ENCODE measurements at regions not wholly inside any gene's neighbourhood (a gene's known extent, or its start where the extent isn't known, plus 50 kb on each side); places are given as distances from the start of the nearest gene placed in this dataset.

- H3K4me2 ChIP-seq (ENCODE audit: low read length) = no peak overlapping the region
- H3K9me3 ChIP-seq (ENCODE audit: control insufficient read depth, low read length) = no peaks in the 10 kb centered on the region
- H3K27ac ChIP-seq = no peak overlapping the region
- no peak for TF ChIP-seq CTCF (IDR thresholded peaks at IDR 0.05)
- no peak overlapping the region for H3K9ac ChIP-seq
- no peaks in the 10 kb centered on the region for H3K4me1 ChIP-seq
- no peaks in the 10 kb centered on the region for H3K36me3 ChIP-seq (ENCODE audit: control insufficient read depth, insufficient read depth, low read length)
- H2AFZ ChIP-seq = no peak overlapping the region
- no peaks in the 10 kb centered on the region for H3K79me2 ChIP-seq
- H3K4me3 ChIP-seq (ENCODE audit: low read depth, low read length) = no peak overlapping the region
- H3K27me3 ChIP-seq (ENCODE audit: control insufficient read depth, insufficient read depth, low read length) = no peaks in the 10 kb centered on the region
Observed at GRCh38 chr4:80141543-80141942, 55.8 kb upstream of the PRDM8 start.

- H3K9me3 ChIP-seq (ENCODE audit: control insufficient read depth, low read length) = no peaks in the 10 kb centered on the region
- no peaks in the 10 kb centered on the region for H3K79me2 ChIP-seq
- no peak overlapping the region for H2AFZ ChIP-seq
- H3K9ac ChIP-seq = no peak overlapping the region
- H3K27ac ChIP-seq = no peak overlapping the region
- H3K4me3 ChIP-seq (ENCODE audit: low read depth, low read length) = no peak overlapping the region
- H3K4me2 ChIP-seq (ENCODE audit: low read length) = no peak overlapping the region
- H3K4me1 ChIP-seq = no peaks in the 10 kb centered on the region
- no peak for TF ChIP-seq CTCF (IDR thresholded peaks at IDR 0.05)
- H3K36me3 ChIP-seq (ENCODE audit: control insufficient read depth, insufficient read depth, low read length) = no peaks in the 10 kb centered on the region
- H3K27me3 ChIP-seq (ENCODE audit: control insufficient read depth, insufficient read depth, low read length) = no peaks in the 10 kb centered on the region
Observed at GRCh38 chr4:80140194-80140593, 57.1 kb upstream of the PRDM8 start.

DNA sequence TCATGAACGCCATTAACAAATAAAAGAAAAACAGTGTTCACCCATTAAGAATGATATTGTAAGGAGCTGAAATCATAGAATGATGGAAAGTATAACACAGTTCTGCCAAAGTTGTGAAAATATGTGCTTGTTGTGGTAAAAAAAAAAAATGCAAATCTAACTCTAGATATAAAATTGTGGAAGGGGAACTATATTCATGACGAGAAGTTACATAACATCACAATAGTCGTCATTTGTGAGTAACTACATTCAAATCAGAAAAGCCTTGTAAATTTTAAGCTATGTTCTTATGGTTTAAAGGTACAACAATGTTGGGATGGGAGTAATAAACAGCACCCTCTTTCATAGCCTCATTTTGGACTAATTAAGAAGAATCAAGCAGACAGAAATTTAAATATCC is 57.6 kb upstream of the PRDM8 start:
- Histone ChIP-seq H3K9me3 (ENCODE audit: control insufficient read depth, low read length) (no peaks in the 10 kb centered on the region), H3K27ac (no peak overlapping the region), H3K36me3 (ENCODE audit: control insufficient read depth, insufficient read depth, low read length) (no peaks in the 10 kb centered on the region), H3K79me2 (no peaks in the 10 kb centered on the region), H3K9ac (no peak overlapping the region), H3K4me2 (ENCODE audit: low read length) (no peak overlapping the region), H2AFZ (no peak overlapping the region), H3K4me3 (ENCODE audit: low read depth, low read length) (no peak overlapping the region), H3K27me3 (ENCODE audit: control insufficient read depth, insufficient read depth, low read length) (no peaks in the 10 kb centered on the region), H3K4me1 (no peaks in the 10 kb centered on the region)
- TF ChIP-seq CTCF (IDR thresholded peaks at IDR 0.05) = no peak

DNA sequence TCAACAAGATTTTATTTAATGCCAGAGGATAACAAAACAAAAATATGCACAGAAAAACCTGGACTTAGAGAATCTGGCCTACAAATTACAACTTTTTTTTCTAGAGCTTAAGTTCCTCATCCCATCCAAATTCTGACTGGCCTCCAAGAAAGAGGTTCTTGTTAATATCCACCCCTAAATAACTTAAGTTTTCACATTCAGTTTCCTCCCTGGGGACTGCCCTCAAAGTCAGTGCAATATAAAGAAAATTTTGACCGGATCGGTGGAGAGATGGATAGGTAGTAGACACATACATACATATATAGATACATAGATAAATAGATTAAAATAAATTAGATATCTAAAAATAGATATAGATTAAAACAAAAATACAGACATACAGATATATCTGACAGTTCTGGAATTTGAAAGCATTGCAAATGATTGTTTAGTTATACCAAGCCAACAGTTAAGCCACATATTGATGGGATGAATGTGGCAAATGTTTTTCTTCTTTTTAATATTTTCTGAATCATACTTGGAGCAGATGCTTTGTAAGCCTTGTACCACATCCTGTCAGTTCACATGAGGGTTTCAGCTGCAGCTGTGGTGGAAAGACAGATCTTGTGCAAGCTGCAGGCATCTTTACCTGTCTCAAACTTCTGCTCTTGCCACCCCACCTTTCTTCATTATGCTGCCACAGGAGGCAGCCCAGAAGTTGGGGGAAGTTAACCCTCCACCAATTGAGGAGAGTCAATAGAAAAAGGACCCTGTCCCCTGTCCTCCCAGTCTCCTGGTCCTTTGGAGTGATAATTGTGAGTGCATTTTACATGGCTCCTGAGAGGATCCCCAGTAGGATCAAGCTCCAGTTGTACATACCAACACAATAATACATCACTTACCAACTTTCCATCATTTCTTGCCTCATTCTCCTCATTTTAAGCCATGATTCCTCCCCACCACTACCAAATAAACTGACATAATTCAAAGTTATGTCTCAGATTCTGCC is 58.5 kb upstream of the PRDM8 start:
- no peak for TF ChIP-seq CTCF (IDR thresholded peaks at IDR 0.05)
- Histone ChIP-seq H3K36me3 (ENCODE audit: control insufficient read depth, insufficient read depth, low read length) (no peaks in the 10 kb centered on the region), H3K4me2 (ENCODE audit: low read length) (no peak overlapping the region), H3K79me2 (no peaks in the 10 kb centered on the region), H3K27me3 (ENCODE audit: control insufficient read depth, insufficient read depth, low read length) (no peaks in the 10 kb centered on the region), H3K9me3 (ENCODE audit: control insufficient read depth, low read length) (no peaks in the 10 kb centered on the region), H3K27ac (no peak overlapping the region), H3K4me1 (no peaks in the 10 kb centered on the region), H3K4me3 (ENCODE audit: low read depth, low read length) (no peak overlapping the region), H3K9ac (no peak overlapping the region), H2AFZ (no peak overlapping the region)

- no peak overlapping the region for H3K4me3 ChIP-seq (ENCODE audit: low read depth, low read length)
- no peak for TF ChIP-seq CTCF (IDR thresholded peaks at IDR 0.05)
- no peak overlapping the region for H3K27ac ChIP-seq
Observed at GRCh38 chr4:80137631-80138030, 59.7 kb upstream of the PRDM8 start.

More at GRCh38 chr4:80137631-80138030, 59.7 kb upstream of the PRDM8 start:
- no peak overlapping the region for H3K4me2 ChIP-seq (ENCODE audit: low read length)
- no peaks in the 10 kb centered on the region for H3K36me3 ChIP-seq (ENCODE audit: control insufficient read depth, insufficient read depth, low read length)
- H3K9me3 ChIP-seq (ENCODE audit: control insufficient read depth, low read length) = no peaks in the 10 kb centered on the region
- no peaks in the 10 kb centered on the region for H3K4me1 ChIP-seq
- H3K9ac ChIP-seq = no peak overlapping the region
- no peaks in the 10 kb centered on the region for H3K79me2 ChIP-seq
- H2AFZ ChIP-seq = no peak overlapping the region
- no peaks in the 10 kb centered on the region for H3K27me3 ChIP-seq (ENCODE audit: control insufficient read depth, insufficient read depth, low read length)
